HG03342 (cell line): ENCODE measurements at regions not wholly inside any gene's neighbourhood (a gene's known extent, or its start where the extent isn't known, plus 50 kb on each side); places are given as distances from the start of the nearest gene placed in this dataset.

Source experiments
- ATAC-seq: cut with Tn5 transposase; IDR thresholded peaks from one replicate; pipeline ENCODE4 v1.9.1; 2021; ENCODE audit warnings: mild to moderate bottlenecking, moderate library complexity; ENCODE audit not compliant: unreplicated experiment

DNA sequence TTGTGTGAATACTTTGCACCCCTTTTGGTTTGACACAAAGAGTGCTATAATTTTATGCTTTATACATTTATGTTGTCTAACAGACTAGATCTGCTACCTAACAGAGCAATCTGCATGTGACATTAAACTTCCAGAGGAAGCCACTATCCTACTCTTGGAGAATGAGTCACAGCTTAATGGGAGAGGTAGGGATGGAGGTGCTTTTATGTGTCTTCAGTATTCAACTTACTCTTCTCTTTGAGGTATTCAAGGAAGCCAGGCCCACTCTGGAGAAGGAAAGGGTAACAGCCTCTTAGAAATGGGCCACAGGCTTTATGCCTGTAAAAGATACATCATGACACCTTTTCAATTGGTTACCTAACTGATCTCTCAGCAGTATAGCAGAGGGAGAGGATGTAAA is 85.8 kb upstream of the NEUROD1 start:
- no peak for ATAC-seq

GRCh38 chr2:181770150-181770549 is 89.8 kb upstream of the NEUROD1 start:
- no peak for ATAC-seq

DNA sequence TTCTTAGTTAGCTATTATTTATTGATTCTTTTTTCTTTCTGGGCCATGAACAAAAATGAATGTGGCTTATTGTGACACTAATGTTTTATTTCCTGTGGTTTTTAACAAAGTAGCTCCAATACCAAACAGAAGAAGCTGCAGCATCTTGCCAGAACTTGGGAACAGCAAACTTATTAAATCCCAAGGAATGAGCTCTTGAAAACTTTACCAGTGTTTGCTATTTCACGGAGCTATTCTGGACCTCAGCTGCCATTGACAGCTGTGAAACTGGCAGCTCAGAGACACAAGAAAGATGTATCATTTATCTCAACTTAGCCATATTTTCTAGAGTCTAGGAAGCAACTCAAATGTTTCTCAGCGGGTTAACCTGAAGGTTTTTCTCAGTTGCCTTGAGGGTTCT is 91.0 kb upstream of the NEUROD1 start:
- no peak for ATAC-seq

DNA sequence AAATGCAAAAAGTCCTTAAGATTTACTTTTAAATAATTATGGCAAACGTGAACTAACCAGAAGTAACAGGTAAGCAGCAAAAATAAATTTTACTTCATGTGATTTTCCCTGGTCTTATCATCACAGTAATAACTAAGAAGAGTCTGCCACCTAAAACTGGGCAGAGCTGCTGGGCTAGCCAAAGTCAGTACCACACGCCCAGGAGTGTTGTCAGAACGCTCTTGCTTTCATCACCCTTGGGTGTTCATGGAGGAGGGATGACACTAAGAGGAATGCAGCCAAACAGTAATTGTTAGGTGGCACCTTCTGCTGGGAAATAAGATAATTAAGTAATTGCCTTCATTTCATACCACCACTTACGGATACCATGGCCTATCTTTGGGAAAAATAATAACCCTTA is 92.0 kb upstream of the NEUROD1 start:
- ATAC-seq = no peak

- ATAC-seq = no peak
Observed at GRCh38 chr2:181772777-181773176, 92.5 kb upstream of the NEUROD1 start.

DNA sequence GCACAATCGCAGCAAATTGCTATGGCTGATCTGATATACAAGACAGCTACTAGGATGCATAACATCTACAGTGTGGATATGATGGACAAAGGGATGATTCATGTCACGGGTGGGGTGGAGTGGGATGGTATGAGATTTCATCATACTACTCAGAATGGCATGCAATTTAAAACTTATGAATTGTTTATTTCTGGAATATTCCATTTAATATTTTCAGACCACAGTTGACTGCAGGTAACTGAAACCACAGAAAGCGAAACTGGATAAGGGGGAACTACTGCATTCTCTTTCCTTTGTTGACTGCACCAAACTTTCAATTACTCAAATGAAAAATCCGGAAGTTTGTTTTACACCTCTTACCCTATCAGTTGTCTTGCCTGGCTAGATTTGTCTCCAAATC is 94.4 kb upstream of the NEUROD1 start:
- ATAC-seq = no peak

DNA sequence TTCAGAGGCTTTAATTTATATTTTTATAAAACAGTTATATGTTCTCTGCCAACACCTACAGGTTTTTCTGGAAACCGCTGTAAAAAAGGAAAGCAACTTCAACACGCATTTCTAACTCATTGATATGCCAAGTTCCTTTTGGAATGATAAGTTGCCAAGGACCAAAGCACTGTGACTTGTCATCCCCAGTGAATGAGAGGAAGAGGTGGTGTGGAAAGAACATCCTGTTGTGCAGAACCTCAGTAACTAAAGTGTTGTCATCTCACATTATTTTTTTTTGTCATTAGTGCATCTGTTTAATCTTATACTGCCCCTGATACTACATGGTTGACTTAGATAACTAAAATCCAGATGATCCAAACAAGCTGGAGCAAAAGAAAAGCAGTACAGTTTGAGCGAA is 96.0 kb upstream of the NEUROD1 start:
- no peak for ATAC-seq

- no peak for ATAC-seq
Observed at GRCh38 chr2:181777734-181778133, 97.4 kb upstream of the NEUROD1 start.

GRCh38 chr2:181778621-181779201 is 98.4 kb upstream of the NEUROD1 start:
- no peak for ATAC-seq

DNA sequence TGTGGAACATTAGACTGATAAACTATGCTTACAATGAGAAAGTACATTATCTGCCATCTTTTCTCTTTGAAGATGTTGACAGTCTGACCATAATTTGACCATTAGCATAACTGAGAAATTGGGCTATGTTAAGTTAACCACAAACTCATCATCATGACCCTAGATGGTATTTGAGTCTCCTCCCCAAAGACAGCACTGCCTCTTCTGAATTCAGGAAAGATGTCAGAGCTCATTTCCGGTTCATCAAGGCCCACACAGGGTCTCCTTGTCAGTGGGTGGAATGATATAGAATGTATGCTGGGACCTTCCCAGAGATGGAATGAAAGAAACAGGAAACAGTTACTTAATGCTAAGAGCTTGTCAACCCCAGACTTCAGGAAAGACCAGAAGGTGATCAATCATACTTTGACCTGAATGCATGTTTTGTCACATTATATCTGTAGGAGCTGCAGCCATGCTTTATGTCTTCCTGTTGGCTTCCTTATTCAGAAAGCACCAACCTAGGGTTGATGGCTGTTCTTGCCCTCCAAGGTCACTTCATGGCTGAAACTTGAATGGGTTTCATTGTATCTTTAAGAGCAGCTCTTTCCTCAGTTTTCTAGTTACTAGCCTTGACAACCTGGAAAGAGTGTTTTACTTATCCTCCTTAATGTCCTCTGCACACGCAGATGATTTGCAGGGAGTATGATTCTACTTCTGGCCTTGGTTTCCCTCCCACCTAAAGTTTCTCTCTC is 99.1 kb upstream of the NEUROD1 start:
- ATAC-seq = peak; percentile 37

- ATAC-seq = peak; percentile 69
Observed at GRCh38 chr2:181780047-181780651, 99.8 kb upstream of the NEUROD1 start.

GRCh38 chr2:181780657-181781056 is 100.3 kb upstream of the NEUROD1 start:
- ATAC-seq = peak; percentile 31

GRCh38 chr2:181781078-181781786 is 100.9 kb upstream of the NEUROD1 start:
- ATAC-seq = peak; percentile 58

- no peak for ATAC-seq
Observed at GRCh38 chr2:181782660-181783059, 102.3 kb upstream of the NEUROD1 start.

DNA sequence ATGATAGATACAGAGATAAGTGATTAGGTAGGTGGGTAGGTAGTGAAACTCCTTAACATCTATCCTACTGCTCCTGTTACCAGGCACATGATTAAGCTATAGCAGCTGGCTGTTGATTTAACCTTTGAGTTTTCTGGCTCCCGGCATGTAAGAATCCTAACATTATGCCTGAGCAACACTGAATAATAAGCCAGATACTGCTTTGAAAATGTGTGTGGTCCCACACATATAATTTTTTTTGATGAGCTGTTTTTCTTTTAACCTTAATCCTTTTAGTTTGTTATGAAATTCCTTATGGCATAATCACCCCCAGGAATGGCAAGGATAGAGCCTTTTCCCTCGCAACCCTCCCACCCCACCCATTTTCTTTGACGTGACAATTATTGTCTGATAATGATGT is 104.2 kb upstream of the NEUROD1 start:
- no peak for ATAC-seq

DNA sequence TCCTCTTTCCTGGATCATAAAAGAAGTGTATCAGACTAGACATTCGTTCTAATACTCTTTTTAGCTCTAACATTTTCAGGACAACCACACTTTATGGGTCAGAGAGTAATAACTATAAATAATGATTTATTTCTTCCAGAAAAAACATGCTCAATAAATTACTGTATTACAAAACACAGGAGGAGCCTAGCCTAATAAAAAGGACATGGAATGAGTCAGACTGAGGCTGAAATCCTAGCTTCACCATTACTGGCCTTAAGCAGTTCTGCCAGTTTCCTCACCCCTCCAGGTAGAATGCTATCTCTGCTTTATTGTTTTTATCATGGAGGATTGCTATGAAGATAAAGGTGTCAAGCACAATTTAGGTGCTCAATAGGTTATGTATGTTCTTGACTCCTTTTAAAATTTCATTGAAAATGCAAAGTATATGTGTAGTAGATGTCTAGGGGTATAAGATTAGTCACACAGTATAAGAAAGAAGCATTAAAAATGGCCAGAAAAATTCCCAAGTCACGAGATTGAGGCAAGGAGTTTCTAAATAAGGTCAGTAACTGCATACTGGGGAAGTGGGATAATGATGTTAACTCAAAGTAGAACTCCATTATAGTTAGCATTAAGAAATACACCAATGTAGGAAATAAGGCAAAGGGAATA is 105.5 kb upstream of the NEUROD1 start:
- ATAC-seq = no peak

DNA sequence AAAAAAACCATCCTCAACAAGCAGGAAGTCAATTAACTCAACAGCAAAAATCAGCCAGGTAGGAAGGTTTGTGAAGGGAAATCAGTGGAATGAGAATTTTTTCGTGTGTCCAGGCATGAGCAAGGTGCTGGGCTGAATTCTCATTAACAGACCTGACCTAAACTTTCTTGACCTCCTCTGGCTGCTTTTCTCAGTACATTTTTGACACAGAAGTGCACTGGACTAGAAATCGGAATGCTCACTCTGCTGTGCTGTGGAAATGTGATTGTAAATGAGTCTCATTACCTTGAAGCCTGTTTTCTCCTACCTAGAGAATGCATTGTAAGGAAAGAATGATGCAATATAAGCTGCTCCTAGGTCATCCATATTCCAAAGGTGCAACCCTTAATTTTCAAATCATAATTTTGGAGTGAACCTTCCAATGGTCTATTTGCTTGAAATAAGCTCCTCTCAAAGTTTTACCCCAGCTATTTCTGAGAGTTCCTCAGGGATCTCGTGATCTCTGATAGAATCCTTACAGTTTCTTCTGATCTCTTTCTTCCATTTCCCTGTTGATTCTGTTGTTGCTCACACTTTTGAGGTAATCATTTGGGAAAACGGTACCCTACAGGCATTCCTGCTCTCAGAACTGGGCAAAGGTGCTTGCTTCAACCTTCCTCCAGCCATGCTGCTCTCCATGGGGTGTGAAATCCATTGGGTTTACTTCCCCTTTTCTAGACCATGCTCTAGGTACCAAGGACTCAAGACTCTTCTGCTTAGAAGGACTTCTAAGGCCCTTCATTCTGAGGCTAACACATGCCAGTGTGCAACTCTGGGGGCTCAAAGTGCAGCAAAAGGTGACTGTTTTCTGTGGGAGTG is 104.9 kb upstream of the ITPRID2 start:
- no peak for ATAC-seq

GRCh38 chr2:181787310-181788048 is 104.1 kb upstream of the ITPRID2 start:
- ATAC-seq = no peak

DNA sequence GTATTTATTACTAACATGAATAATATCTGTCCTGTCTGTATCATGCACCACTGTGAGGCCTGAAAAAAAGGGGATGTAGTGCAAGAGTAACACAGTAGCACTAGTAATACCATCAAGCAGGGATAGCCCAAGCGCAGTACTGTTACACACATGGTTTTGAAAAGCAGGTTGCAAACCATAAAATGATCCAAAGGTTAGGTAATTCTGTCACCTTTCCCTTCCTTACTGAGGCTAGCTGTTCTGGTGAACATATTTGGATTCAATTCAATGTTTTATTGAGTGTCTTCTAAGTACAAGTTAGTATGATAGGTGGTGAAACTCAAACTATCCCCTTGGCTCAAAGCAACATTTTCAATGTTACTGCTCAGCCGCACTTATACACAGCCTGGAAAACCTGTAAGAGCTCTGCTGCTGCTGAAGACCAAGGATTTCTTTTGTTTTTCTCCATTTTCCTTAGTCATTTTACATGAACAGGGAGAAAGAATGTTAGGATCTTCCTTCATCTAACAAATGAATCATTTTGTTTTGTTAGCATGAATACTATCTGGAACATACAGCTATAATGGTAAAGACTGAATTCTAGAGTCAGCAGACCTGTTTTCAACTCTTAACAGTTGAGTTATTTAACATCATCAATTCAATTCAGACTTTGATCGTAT is 102.5 kb upstream of the ITPRID2 start:
- ATAC-seq = no peak
